H1 (cell line): ENCODE measurements at regions not wholly inside any gene's neighbourhood (a gene's known extent, or its start where the extent isn't known, plus 50 kb on each side); places are given as distances from the start of the nearest gene placed in this dataset.
A peak's percentile ranks its signal among the peaks of the same experiment; 100 is the strongest.

Experiments
- CTCF ChIA-PET: fragments of 300-600 bp; sonication (Branson Sonifier 250); formaldehyde crosslinking; loops from one replicate; lab custom pipeline; 2021; ENCODE audit not compliant: partially characterized antibody; lab: Charles Lee
- POLR2A ChIA-PET: fragments of 300-600 bp; sonication (Branson Sonifier 250); formaldehyde crosslinking; loops from one replicate; lab custom pipeline; 2021; ENCODE audit warnings: inconsistent platforms; ENCODE audit not compliant: partially characterized antibody; lab: Charles Lee
- DNase-seq, 2 experiments: peaks; one replicate each; pipeline versions ENCODE4 v3.0.0 to v3.0.0-alpha.2; 2010 to 2022; ENCODE audit warnings: low spot score in 2 of 2, low read depth in 1 of 2, mixed read lengths in 1 of 2
- FAIRE-seq: peaks from 2 replicates; lab custom pipeline; 2011; peaks lifted over from hg19 to GRCh38; lab: Jason Lieb, UNC
- H2AFZ ChIP-seq: 2 replicates; pipeline ENCODE4 v1.8.1; 2012; ENCODE audit warnings: low read length, inconsistent platforms
- H2AK5ac ChIP-seq: 2 replicates; pipeline ENCODE4 v1.6.1; 2013; ENCODE audit warnings: low read depth, low read length
- H2BK120ac ChIP-seq: replicated peaks from 2 replicates; pipeline ENCODE3; 2013; ENCODE audit warnings: low read depth, low read length, inconsistent platforms
- H2BK12ac ChIP-seq: 2 replicates; pipeline ENCODE4 v1.6.1; 2013; ENCODE audit warnings: low read depth, low read length
- H2BK15ac ChIP-seq: 2 replicates; pipeline ENCODE4 v1.6.1; 2013; ENCODE audit warnings: low read length
- H2BK20ac ChIP-seq: 2 replicates; pipeline ENCODE4 v1.6.1; 2013; ENCODE audit warnings: low read length
- H2BK5ac ChIP-seq: 2 replicates; pipeline ENCODE4 v1.6.1; 2013; ENCODE audit warnings: low read depth, low read length
- H3K14ac ChIP-seq: 2 replicates; pipeline ENCODE4 v1.6.1; 2013; ENCODE audit warnings: inconsistent platforms; ENCODE audit not compliant: insufficient read length
- H3K18ac ChIP-seq: 2 replicates; pipeline ENCODE4 v1.6.1; 2013; ENCODE audit warnings: low read length; ENCODE audit errors: extremely low read depth
- H3K23ac ChIP-seq: 2 replicates; pipeline ENCODE4 v1.6.1; 2013; ENCODE audit warnings: inconsistent platforms; ENCODE audit not compliant: insufficient read length
- H3K23me2 ChIP-seq: 2 replicates; pipeline ENCODE4 v1.6.1; 2013; ENCODE audit warnings: low read depth, low read length
- H3K27ac ChIP-seq: 2 replicates; pipeline ENCODE4 v1.6.1; 2011; ENCODE audit warnings: low read depth, low read length, inconsistent platforms
- H3K27me3 ChIP-seq, 4 experiments: replicated peaks in 1 of 4; 1 replicate in 1 of 4; 2 replicates in 3 of 4; pipeline versions ENCODE4 v1.6.1 to v1.8.1; 2011 to 2013; ENCODE audit warnings: low read length in 3 of 4, mild to moderate bottlenecking in 3 of 4, inconsistent platforms in 2 of 4, mixed read lengths in 2 of 4, moderate library complexity in 1 of 4; ENCODE audit not compliant: control insufficient read depth in 3 of 4, insufficient read depth in 3 of 4; ENCODE audit errors: extremely low read depth in 1 of 4
- H3K36me3 ChIP-seq, 4 experiments: 2 replicates each; pipeline versions ENCODE4 v1.6.1 to v1.8.1; 2011 to 2013; ENCODE audit warnings: mild to moderate bottlenecking in 4 of 4, low read length in 3 of 4, moderate library complexity in 2 of 4, control low read depth in 1 of 4, inconsistent platforms in 1 of 4; ENCODE audit not compliant: insufficient read depth in 4 of 4, control insufficient read depth in 2 of 4
- H3K4ac ChIP-seq: replicated peaks from 2 replicates; pipeline ENCODE3; 2013; ENCODE audit warnings: low read length, low read depth, mixed read lengths, inconsistent platforms; ENCODE audit not compliant: insufficient read length
- H3K4me1 ChIP-seq, 4 experiments: replicated peaks in 1 of 4; 1 replicate in 1 of 4; 2 replicates in 3 of 4; pipeline versions ENCODE4 v1.6.1 to v1.8.1; 2011 to 2013; ENCODE audit warnings: low read length in 3 of 4, inconsistent platforms in 2 of 4, mixed read lengths in 1 of 4; ENCODE audit not compliant: insufficient read depth in 4 of 4, control insufficient read depth in 3 of 4
- H3K4me2 ChIP-seq, 2 experiments: 2 replicates each; pipeline versions ENCODE4 v1.6.1 to v1.8.1; 2011 to 2013; ENCODE audit warnings: low read depth in 2 of 2, low read length in 2 of 2, control low read depth in 1 of 2, inconsistent platforms in 1 of 2, mild to moderate bottlenecking in 1 of 2; ENCODE audit not compliant: insufficient read depth in 1 of 2
- H3K4me3 ChIP-seq, 4 experiments: fragments of 200-600, 300-600 bp in 1 of 4; sonication (generic), shearing (Covaris generic), sonication (Bioruptor Twin) in 1 of 4; 2 replicates each; pipeline versions ENCODE4 v1.5.1 to v1.8.1; 2011 to 2016; ENCODE audit warnings: low read length in 4 of 4, low read depth in 3 of 4, control low read depth in 2 of 4, inconsistent platforms in 2 of 4, mild to moderate bottlenecking in 2 of 4, mixed read lengths in 1 of 4, moderate library complexity in 1 of 4; ENCODE audit not compliant: insufficient read depth in 2 of 4; ENCODE audit errors: extremely low read depth in 1 of 4
- H3K56ac ChIP-seq: replicated peaks from 2 replicates; pipeline ENCODE3; 2013; ENCODE audit warnings: low read depth, mild to moderate bottlenecking, mixed read lengths, low read length, inconsistent platforms; ENCODE audit not compliant: insufficient read length
- H3K79me1 ChIP-seq: 2 replicates; pipeline ENCODE4 v1.6.1; 2013; ENCODE audit warnings: low read depth, low read length, control low read depth
- H3K79me2 ChIP-seq, 2 experiments: 2 replicates each; pipeline versions ENCODE4 v1.6.1 to v1.8.1; 2012 to 2013; ENCODE audit warnings: low read length in 2 of 2, mild to moderate bottlenecking in 2 of 2, inconsistent platforms in 1 of 2; ENCODE audit not compliant: insufficient read depth in 2 of 2, control insufficient read depth in 1 of 2
- H3K9ac ChIP-seq, 4 experiments: replicated peaks in 1 of 4; 1 replicate in 1 of 4; 2 replicates in 3 of 4; pipeline versions ENCODE4 v1.6.1 to v1.8.1; 2011 to 2013; ENCODE audit warnings: low read depth in 3 of 4, low read length in 3 of 4, control low read depth in 2 of 4, mild to moderate bottlenecking in 2 of 4, moderate library complexity in 2 of 4, inconsistent platforms in 1 of 4; ENCODE audit errors: extremely low read depth in 1 of 4
- H3K9me3 ChIP-seq, 2 experiments: 2 replicates each; pipeline versions ENCODE4 v1.6.1 to v1.8.1; 2012 to 2013; ENCODE audit warnings: mild to moderate bottlenecking in 2 of 2, moderate library complexity in 2 of 2, control low read depth in 1 of 2, inconsistent platforms in 1 of 2, low read depth in 1 of 2, low read length in 1 of 2, mixed read lengths in 1 of 2; ENCODE audit not compliant: insufficient read depth in 2 of 2
- H4K20me1 ChIP-seq, 2 experiments: replicated peaks in 1 of 2; 2 replicates each; pipeline versions ENCODE3 to v1.8.1; 2011 to 2013; ENCODE audit warnings: inconsistent platforms in 2 of 2, low read length in 2 of 2, mild to moderate bottlenecking in 1 of 2; ENCODE audit not compliant: insufficient read depth in 2 of 2, control insufficient read depth in 1 of 2
- H4K5ac ChIP-seq: 2 replicates; pipeline ENCODE4 v1.6.1; 2013; ENCODE audit warnings: low read length, low read depth, mixed read lengths, inconsistent platforms; ENCODE audit not compliant: insufficient read length
- H4K8ac ChIP-seq: 2 replicates; pipeline ENCODE4 v1.8.0; 2013; ENCODE audit warnings: mild to moderate bottlenecking, moderate library complexity, low read length, inconsistent platforms; ENCODE audit not compliant: insufficient read depth; ENCODE audit errors: extremely low read depth
- H4K91ac ChIP-seq: replicated peaks from 2 replicates; pipeline ENCODE3; 2013; ENCODE audit warnings: low read length, mixed read lengths, inconsistent platforms; ENCODE audit not compliant: insufficient read length
- CHD1 ChIP-seq: IDR thresholded peaks from 2 replicates; pipeline ENCODE4 v1.6.1; 2012; ENCODE audit warnings: low read depth, low read length, improper control_type of control experiment
- WGBS, 2 experiments: shearing (Covaris generic) in 1 of 2; methylation state at CpG; one replicate each; pipeline versions ENCODE4 v1.1.6 to v1.1.7; 2013 to 2015; ENCODE audit warnings: low lambda C conversion rate in 2 of 2, mixed read lengths in 2 of 2, inconsistent platforms in 1 of 2, low coverage in 1 of 2, missing lambda C conversion rate in 1 of 2; ENCODE audit not compliant: insufficient replicate concordance in 2 of 2, insufficient coverage in 1 of 2, insufficient read length in 1 of 2; ENCODE audit errors: extremely low coverage in 1 of 2, missing lambda C conversion rate in 1 of 2; 5-methylcytosine and 5-hydroxymethylcytosine counted together

DNA sequence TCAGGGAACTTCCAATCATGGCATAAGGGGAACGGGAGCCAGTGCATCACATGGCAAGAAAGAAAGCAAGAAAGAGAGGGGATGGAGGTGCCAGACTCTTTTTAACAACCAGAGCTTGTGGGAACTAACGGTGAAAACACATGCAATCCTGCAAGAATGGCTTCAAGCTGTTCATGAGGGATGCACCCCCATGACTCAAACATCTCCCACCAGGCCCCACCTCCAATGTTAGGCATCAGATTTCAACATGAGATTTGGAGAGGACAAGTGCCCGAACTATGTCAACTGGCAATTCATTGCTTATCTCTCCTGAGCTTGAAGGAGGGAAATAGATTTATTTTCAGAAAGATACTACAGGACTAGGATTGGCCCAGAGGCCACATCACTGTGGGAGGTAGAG lies 270.0 kb downstream of the SLC4A3 start:
- no peaks in the 10 kb centered on the region for H3K23me2 ChIP-seq

More for the DNA sequence above, 270.0 kb downstream of the SLC4A3 start:
- Histone ChIP-seq H4K5ac (no peak overlapping the region), H3K4me1 (peaks cover 0 to 2% (median under 1%) of the 10 kb centered on the region in 4 experiments; a peak in 1 of 7 replicates), H4K8ac (no peak overlapping the region), H2AFZ (0 out of 2 replicates have a peak overlapping the region, but pooled peaks have one; percentile 37), H4K91ac (no peak overlapping the region), H2BK120ac (no peak overlapping the region), H3K4me3 (no peak overlapping the region), H3K4ac (no peak overlapping the region), H3K36me3 (no peaks in the 10 kb centered on the region), H3K18ac (no peak overlapping the region), H2BK5ac (no peak overlapping the region), H2AK5ac (no peak overlapping the region), H3K79me1 (no peaks in the 10 kb centered on the region), H2BK20ac (no peak overlapping the region), H4K20me1 (no peaks in the 10 kb centered on the region), H3K9ac (no peak overlapping the region), H3K27ac (no peak overlapping the region), H3K56ac (no peak overlapping the region), H3K14ac (no peak overlapping the region), H2BK15ac (no peak overlapping the region), H3K4me2 (no peak overlapping the region; a peak in 1 of 4 replicates), H3K27me3 (no peaks in the 10 kb centered on the region), H2BK12ac (no peak overlapping the region), H3K23ac (no peak overlapping the region), H3K9me3 (no peaks in the 10 kb centered on the region; a peak in 1 of 4 replicates), H3K79me2 (no peaks in the 10 kb centered on the region)
- CTCF ChIA-PET = interaction anchor here (0.6 to 1.2 kb wide), 2 partner anchors 101 to 1664 kb away, joined by 3 read pairs; no protein-coding TSS in a partner anchor
- no peak for TF ChIP-seq CHD1
- no peak for FAIRE-seq
- POLR2A ChIA-PET = no interaction called here
- DNase-seq = no peak
- WGBS, 2 experiments = 50% methylated on average over 3 of the region's 3 CpGs; no CpG with 5 or more reads in 1 of the 2 experiments
